Suprapubic skin (tissue), 4 donors: ENCODE measurements at regions not wholly inside any gene's neighbourhood (a gene's known extent, or its start where the extent isn't known, plus 50 kb on each side); places are given as distances from the start of the nearest gene placed in this dataset.

Experiments used
- DNase-seq, 2 donors: peaks; one replicate each; pipeline ENCODE4 v3.0.0-alpha.2; 2019; ENCODE audit warnings: low spot score in 2 of 2
- H3K27ac ChIP-seq: fragments of 200-600 bp; sonication (generic); one replicate; pipeline ENCODE4 v1.5.1; 2019
- H3K27me3 ChIP-seq: fragments of 200-600 bp; sonication (generic); one replicate; pipeline ENCODE4 v1.5.1; 2019
- H3K36me3 ChIP-seq: fragments of 200-600 bp; sonication (generic); one replicate; pipeline ENCODE4 v1.5.1; 2019
- H3K4me1 ChIP-seq: fragments of 200-600 bp; sonication (generic); one replicate; pipeline ENCODE4 v1.5.1; 2019
- H3K4me3 ChIP-seq: fragments of 200-600 bp; sonication (generic); one replicate; pipeline ENCODE4 v1.5.1; 2019; ENCODE audit warnings: mild to moderate bottlenecking
- H3K9me3 ChIP-seq: fragments of 200-600 bp; sonication (generic); one replicate; pipeline ENCODE4 v1.5.1; 2019
- EP300 ChIP-seq: sonication (generic); formaldehyde crosslinking; IDR thresholded peaks from one replicate; pipeline ENCODE4 v1.6.1; 2017; ENCODE audit warnings: antibody characterized with exemption
- POLR2A ChIP-seq, 2 donors: fragments of 450-650 bp; IDR thresholded peaks; one replicate each; pipeline ENCODE4 v1.6.1; 2017; ENCODE audit warnings: antibody characterized with exemption in 2 of 2, mild to moderate bottlenecking in 2 of 2, moderate library complexity in 2 of 2
- POLR2AphosphoS5 ChIP-seq, 3 donors: sonication (generic); formaldehyde crosslinking; IDR thresholded peaks; one replicate each; pipeline ENCODE4 v1.6.1; 2017; ENCODE audit warnings: antibody characterized with exemption in 3 of 3
- WGBS: methylation state at CpG from one replicate; pipeline ENCODE4 v1.1.5; 2018; 5-methylcytosine and 5-hydroxymethylcytosine counted together
- TF ChIP-seq, protein P1 (sequence below), 2 donors: fragments of 200-600 bp in 1 of 2; fragments of 450-650 bp in 1 of 2; sonication (generic) in 1 of 2; IDR thresholded peaks; one replicate each; pipeline ENCODE4 v1.5.1; 2016 to 2019; ENCODE audit warnings: antibody characterized with exemption in 2 of 2, mild to moderate bottlenecking in 1 of 2, moderate library complexity in 1 of 2

DNA sequence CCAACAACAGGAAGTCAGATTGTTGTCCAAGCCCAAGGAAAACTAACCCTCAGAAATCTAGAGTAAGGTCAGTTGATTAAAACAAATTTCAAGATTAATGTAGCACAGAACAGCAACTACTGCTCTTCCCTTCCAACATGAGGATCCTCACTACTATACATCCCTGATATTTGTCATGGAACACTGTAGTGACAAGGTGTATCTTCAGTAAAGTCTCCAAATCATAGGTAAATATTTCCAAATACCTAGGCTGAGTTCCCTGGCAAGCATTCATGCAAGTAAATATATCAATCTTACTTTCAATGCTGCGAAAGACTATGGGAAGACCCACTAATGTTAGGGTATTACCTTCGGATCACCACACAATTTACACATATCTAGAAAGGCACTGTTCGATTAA, 986.9 kb upstream of the ARRDC3 start:
- Histone ChIP-seq H3K36me3 (no peaks in the 10 kb centered on the region), H3K4me3 (no peak overlapping the region), H3K27me3 (no peaks in the 10 kb centered on the region), H3K4me1 (no peaks in the 10 kb centered on the region), H3K9me3 (no peaks in the 10 kb centered on the region), H3K27ac (no peak overlapping the region)
- TF ChIP-seq POLR2A (IDR thresholded peaks at IDR 0.05): no peak
- TF ChIP-seq EP300: no peak
- no peak for TF ChIP-seq POLR2AphosphoS5 (IDR thresholded peaks at IDR 0.05)
- TF ChIP-seq, protein P1, sequence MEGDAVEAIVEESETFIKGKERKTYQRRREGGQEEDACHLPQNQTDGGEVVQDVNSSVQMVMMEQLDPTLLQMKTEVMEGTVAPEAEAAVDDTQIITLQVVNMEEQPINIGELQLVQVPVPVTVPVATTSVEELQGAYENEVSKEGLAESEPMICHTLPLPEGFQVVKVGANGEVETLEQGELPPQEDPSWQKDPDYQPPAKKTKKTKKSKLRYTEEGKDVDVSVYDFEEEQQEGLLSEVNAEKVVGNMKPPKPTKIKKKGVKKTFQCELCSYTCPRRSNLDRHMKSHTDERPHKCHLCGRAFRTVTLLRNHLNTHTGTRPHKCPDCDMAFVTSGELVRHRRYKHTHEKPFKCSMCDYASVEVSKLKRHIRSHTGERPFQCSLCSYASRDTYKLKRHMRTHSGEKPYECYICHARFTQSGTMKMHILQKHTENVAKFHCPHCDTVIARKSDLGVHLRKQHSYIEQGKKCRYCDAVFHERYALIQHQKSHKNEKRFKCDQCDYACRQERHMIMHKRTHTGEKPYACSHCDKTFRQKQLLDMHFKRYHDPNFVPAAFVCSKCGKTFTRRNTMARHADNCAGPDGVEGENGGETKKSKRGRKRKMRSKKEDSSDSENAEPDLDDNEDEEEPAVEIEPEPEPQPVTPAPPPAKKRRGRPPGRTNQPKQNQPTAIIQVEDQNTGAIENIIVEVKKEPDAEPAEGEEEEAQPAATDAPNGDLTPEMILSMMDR (IDR thresholded peaks at IDR 0.05): no peak
- no peak for DNase-seq
- 91% methylated on average over 3 of the region's 3 CpGs for whole genome bisulfite sequencing

DNA sequence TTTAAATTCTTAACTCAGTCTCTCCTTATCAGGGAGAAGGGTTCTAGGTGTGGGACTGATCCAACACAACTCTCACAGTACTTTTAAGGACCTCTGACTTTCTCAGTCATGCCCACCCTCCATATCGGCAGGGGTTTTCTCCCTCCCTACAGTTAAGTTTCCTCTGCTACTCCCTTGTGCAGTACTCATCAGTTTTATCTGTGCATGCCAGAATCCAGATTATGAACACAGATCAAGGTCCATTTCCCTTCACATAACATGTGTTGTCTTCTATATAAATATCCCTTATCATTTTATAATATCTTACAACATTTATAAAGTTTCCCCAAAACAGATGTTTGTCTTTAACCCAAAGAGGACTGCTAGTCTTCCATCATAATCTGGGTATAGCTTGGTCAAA, 986.5 kb upstream of the ARRDC3 start:
- no peaks in the 10 kb centered on the region for H3K4me1 ChIP-seq
- H3K9me3 ChIP-seq: no peaks in the 10 kb centered on the region
- DNase-seq: no peak
- TF ChIP-seq EP300 (no peak), POLR2A (IDR thresholded peaks at IDR 0.05) (no peak), POLR2AphosphoS5 (IDR thresholded peaks at IDR 0.05) (no peak)
- TF ChIP-seq, protein P1 (IDR thresholded peaks at IDR 0.05): no peak
- no peaks in the 10 kb centered on the region for H3K36me3 ChIP-seq
- H3K4me3 ChIP-seq: no peak overlapping the region
- no peaks in the 10 kb centered on the region for H3K27me3 ChIP-seq
- H3K27ac ChIP-seq: no peak overlapping the region
- WGBS: 89% methylated on average over 1 of the region's 1 CpG

DNA sequence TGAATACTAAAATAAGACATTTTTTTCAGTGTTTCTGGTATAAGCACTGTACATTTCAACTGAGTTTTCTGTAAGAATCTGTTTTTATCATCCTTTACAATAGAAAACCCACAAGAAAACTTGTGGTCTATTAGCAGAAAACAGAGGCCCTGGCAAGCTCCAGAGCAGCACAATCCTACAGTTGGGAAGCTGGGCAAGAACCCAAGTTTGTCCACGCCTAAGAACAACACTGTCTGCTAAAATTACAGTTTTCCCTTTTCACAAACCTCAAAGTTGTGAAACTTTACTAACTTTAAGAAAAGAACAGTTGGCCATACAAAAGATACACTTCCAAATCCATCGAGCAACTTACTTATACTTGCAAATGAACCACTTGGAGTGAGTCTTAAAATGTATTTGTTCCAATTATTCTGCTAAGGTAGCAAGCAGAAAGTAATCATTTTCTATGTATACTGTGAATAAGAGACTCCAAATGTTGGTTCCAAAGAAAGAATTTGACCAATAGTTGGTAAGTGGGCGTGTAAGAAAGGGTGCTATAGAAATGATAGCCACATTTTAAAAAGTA, 982.0 kb upstream of the ARRDC3 start:
- Histone ChIP-seq H3K4me1 (no peaks in the 10 kb centered on the region), H3K36me3 (no peaks in the 10 kb centered on the region), H3K9me3 (no peaks in the 10 kb centered on the region), H3K4me3 (no peak overlapping the region), H3K27me3 (no peaks in the 10 kb centered on the region), H3K27ac (no peak overlapping the region)
- TF ChIP-seq POLR2A (IDR thresholded peaks at IDR 0.05): no peak
- TF ChIP-seq POLR2AphosphoS5 (IDR thresholded peaks at IDR 0.05): no peak
- TF ChIP-seq EP300: no peak
- TF ChIP-seq, protein P1 (IDR thresholded peaks at IDR 0.05): no peak
- WGBS: 67% methylated on average over 3 of the region's 3 CpGs
- no peak for DNase-seq

DNA sequence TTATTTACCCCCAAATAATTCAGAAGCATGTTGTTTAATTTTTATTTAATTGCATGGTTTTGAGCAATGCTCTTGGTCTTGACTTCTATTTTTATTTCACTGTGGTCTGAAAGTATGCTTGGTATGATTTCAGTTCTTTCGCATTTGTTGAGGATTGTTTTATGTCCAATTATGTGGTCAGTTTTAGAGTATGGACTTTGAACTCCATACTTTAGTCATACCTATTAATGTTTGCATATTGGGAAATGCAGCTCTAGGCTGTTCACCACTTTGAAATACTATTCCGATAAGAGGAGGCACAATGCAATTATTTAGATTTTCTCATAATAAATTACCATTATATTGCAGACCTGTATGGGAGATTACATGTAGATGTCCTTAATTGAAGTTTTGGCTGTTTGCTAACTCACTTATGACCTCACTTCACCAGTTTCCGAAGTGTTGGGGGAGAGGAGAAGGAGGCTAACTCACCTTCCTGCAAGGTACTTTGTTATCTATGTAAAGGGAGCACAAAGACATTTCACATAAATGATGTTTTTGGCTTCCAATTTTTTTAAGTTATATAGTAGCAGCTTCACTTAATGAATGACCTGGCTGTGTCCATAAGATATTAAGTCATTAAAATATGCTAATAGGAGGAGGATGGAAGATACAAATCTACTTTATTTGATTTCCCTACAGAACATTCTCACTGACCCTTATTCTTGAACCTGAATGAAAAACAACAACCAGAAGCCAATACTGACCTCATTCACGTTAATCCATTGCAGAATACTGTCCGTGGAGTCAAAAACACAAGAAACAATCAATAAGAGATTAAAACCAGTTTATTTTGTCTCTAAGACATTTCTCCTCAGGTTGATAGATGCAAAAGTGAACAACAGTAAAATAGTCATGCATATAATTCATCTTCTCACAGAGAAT, 970.3 kb upstream of the ARRDC3 start:
- TF ChIP-seq EP300 (no peak), POLR2AphosphoS5 (IDR thresholded peaks at IDR 0.05) (no peak), POLR2A (IDR thresholded peaks at IDR 0.05) (no peak)
- TF ChIP-seq, protein P1 (IDR thresholded peaks at IDR 0.05): no peak
- WGBS: 81% methylated on average over 5 of the region's 5 CpGs
- H3K27me3 ChIP-seq: no peaks in the 10 kb centered on the region
- H3K27ac ChIP-seq: no peak overlapping the region
- H3K4me1 ChIP-seq: no peaks in the 10 kb centered on the region
- no peak for DNase-seq
- H3K36me3 ChIP-seq: no peaks in the 10 kb centered on the region
- no peak overlapping the region for H3K4me3 ChIP-seq
- H3K9me3 ChIP-seq: peaks cover 12% of the 10 kb centered on the region

DNA sequence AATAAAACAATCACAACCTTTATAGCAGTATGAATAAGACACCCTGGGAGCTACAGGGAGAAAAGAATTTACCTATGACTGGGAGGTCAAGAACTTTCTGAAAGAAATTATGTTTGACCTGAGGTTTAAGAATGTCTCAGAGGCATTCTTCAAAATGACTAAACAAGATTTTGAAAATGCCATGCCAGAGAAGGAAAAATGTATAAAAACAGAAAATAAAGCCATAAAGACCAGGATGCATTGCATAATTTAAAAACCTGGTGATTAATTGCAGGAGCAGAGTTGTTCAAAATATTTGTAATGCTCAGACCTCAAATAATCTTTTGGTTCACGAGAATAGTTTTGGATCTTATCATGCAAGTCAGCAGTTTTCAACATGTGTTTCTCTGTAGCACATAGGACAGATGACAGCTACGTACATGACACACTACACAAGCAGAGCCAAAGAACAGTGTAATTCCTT, 954.7 kb upstream of the ARRDC3 start:
- WGBS: 31% methylated on average over 2 of the region's 2 CpGs
- no peaks in the 10 kb centered on the region for H3K27me3 ChIP-seq
- H3K27ac ChIP-seq: no peak overlapping the region
- no peaks in the 10 kb centered on the region for H3K9me3 ChIP-seq
- no peak overlapping the region for H3K4me3 ChIP-seq
- no peak for DNase-seq
- no peaks in the 10 kb centered on the region for H3K36me3 ChIP-seq
- TF ChIP-seq EP300: no peak
- no peak for TF ChIP-seq POLR2AphosphoS5 (IDR thresholded peaks at IDR 0.05)
- no peak for TF ChIP-seq POLR2A (IDR thresholded peaks at IDR 0.05)
- TF ChIP-seq, protein P1 (IDR thresholded peaks at IDR 0.05): no peak
- no peaks in the 10 kb centered on the region for H3K4me1 ChIP-seq
